KMS-11 (cell line): ENCODE measurements at regions not wholly inside any gene's neighbourhood (a gene's known extent, or its start where the extent isn't known, plus 50 kb on each side); places are given as distances from the start of the nearest gene placed in this dataset.

Experiments used
- H2AFZ ChIP-seq: fragments of 200-600 bp; sonication (generic); 2 replicates; pipeline ENCODE4 v1.6.1; 2016; ENCODE audit warnings: antibody characterized with exemption, mixed run types, low read depth
- H3K27ac ChIP-seq: fragments of 200-600 bp; sonication (generic); 2 replicates; pipeline ENCODE4 v1.6.1; 2016; ENCODE audit warnings: mild to moderate bottlenecking, mixed run types
- H3K27me3 ChIP-seq: fragments of 200-600 bp; sonication (generic); 2 replicates; pipeline ENCODE4 v1.6.1; 2017; ENCODE audit warnings: mild to moderate bottlenecking, low read depth, mixed run types, moderate library complexity; ENCODE audit not compliant: insufficient read depth
- H3K36me3 ChIP-seq: fragments of 200-600 bp; sonication (generic); 2 replicates; pipeline ENCODE4 v1.6.1; 2017; ENCODE audit warnings: mild to moderate bottlenecking, mixed run types; ENCODE audit not compliant: insufficient read depth
- H3K4me1 ChIP-seq: fragments of 200-600 bp; sonication (generic); 2 replicates; pipeline ENCODE4 v1.6.1; 2016; ENCODE audit warnings: mild to moderate bottlenecking, low read depth, mixed run types; ENCODE audit not compliant: poor library complexity, severe bottlenecking
- H3K4me2 ChIP-seq: fragments of 200-600 bp; sonication (generic); 2 replicates; pipeline ENCODE4 v1.7.0; 2016; ENCODE audit warnings: mild to moderate bottlenecking, mixed run types
- H3K4me3 ChIP-seq: fragments of 200-600 bp; sonication (generic); IDR thresholded peaks from 2 replicates; pipeline ENCODE4 v1.6.1; 2017; ENCODE audit warnings: low read depth, low read length, mixed read lengths; ENCODE audit not compliant: insufficient read depth
- H3K79me2 ChIP-seq: fragments of 200-600 bp; sonication (generic); 2 replicates; pipeline ENCODE4 v1.6.1; 2016; ENCODE audit warnings: low read depth, mixed run types; ENCODE audit not compliant: insufficient read depth
- H3K9ac ChIP-seq: fragments of 200-600 bp; sonication (generic); 2 replicates; pipeline ENCODE4 v1.6.1; 2016; ENCODE audit warnings: mild to moderate bottlenecking, mixed run types
- H4K20me1 ChIP-seq: fragments of 200-600 bp; sonication (generic); 2 replicates; pipeline ENCODE4 v1.6.1; 2016; ENCODE audit warnings: mild to moderate bottlenecking, mixed run types; ENCODE audit not compliant: insufficient read depth
- CTCF ChIP-seq: fragments of 200-600 bp; sonication (generic); conservative IDR thresholded peaks from 2 replicates; pipeline ENCODE4 v1.6.1; 2017; ENCODE audit warnings: low read depth, mild to moderate bottlenecking, antibody characterized with exemption, low read length, moderate library complexity, mixed read lengths

GRCh38 chr17:69870751-69871199, 204.2 kb upstream of the KCNJ16 start:
- Histone ChIP-seq H3K36me3 (no peaks in the 10 kb centered on the region), H3K4me3 (no peak overlapping the region), H2AFZ (no peak overlapping the region), H3K9ac (no peak overlapping the region), H3K27ac (no peak overlapping the region), H4K20me1 (no peaks in the 10 kb centered on the region), H3K79me2 (no peaks in the 10 kb centered on the region), H3K4me1 (no peaks in the 10 kb centered on the region), H3K4me2 (no peak overlapping the region), H3K27me3 (no peaks in the 10 kb centered on the region)
- no peak for TF ChIP-seq CTCF

GRCh38 chr17:69871318-69871717, 203.7 kb upstream of the KCNJ16 start:
- H3K27me3 ChIP-seq: no peaks in the 10 kb centered on the region

DNA sequence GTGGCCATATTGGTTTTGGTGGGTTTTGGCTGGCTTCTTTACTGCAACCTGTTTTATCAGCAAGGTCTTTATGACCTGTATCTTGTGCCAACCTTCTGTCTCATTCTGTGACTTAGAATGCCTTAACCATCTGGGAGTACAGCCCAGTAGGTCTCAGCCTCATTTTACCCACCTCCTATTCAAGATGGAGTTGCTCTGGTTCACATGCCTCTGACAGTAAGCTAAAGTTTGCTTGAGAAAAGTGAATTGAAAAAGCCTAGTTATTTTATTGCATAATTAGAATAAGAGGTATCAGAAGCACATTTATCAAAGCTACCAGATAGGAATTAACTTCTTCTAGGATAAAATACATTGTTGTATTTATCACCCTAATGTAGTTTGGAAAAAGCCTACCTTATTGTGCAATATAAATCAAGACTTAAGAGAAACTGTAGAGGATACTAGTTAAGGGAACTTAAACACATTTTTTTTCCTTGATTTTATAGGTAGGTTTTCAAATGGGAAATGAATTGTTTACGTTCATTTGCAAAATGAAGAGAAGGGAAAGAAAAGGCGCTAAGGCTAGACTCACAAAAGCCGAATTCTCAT, 202.3 kb upstream of the KCNJ16 start:
- no peak overlapping the region for H3K4me2 ChIP-seq
- H3K4me3 ChIP-seq: no peak overlapping the region
- H3K27ac ChIP-seq: no peak overlapping the region
- H3K9ac ChIP-seq: no peak overlapping the region
- H3K79me2 ChIP-seq: no peaks in the 10 kb centered on the region
- H2AFZ ChIP-seq: no peak overlapping the region
- no peak for TF ChIP-seq CTCF
- H3K36me3 ChIP-seq: no peaks in the 10 kb centered on the region
- H3K4me1 ChIP-seq: no peaks in the 10 kb centered on the region
- H4K20me1 ChIP-seq: no peaks in the 10 kb centered on the region
- H3K27me3 ChIP-seq: no peaks in the 10 kb centered on the region

More at GRCh38 chr17:69871318-69871717, 203.7 kb upstream of the KCNJ16 start:
- Histone ChIP-seq H3K36me3 (no peaks in the 10 kb centered on the region), H3K4me2 (no peak overlapping the region), H3K79me2 (no peaks in the 10 kb centered on the region), H3K4me1 (no peaks in the 10 kb centered on the region), H3K9ac (no peak overlapping the region), H3K4me3 (no peak overlapping the region), H2AFZ (no peak overlapping the region), H3K27ac (no peak overlapping the region), H4K20me1 (no peaks in the 10 kb centered on the region)
- TF ChIP-seq CTCF: no peak

DNA sequence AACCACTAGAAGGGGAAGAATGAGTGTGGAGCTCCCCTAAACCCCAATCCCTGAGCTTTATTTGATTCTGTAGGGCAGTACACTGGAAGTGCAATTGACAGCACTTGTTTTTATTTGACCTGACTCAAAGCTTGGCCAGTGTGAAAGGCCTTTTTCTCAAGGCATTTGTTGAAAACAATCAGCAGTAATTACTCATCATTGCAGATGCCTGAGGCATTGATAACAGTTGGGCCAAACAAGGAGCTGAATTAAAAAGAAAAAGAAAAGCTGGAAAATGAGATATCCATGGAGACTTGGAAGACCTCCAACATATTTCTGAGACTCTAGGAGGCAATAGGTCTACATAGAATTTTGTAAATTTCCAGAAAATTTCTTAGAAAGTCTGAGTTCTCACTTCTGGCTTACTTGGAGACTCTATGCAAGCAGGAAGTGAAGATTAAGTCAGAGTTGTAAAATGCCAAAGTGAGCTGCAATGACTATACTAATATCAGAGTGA, 200.8 kb upstream of the KCNJ16 start:
- H3K27ac ChIP-seq: no peak overlapping the region
- H2AFZ ChIP-seq: no peak overlapping the region
- no peak for TF ChIP-seq CTCF
- no peak overlapping the region for H3K4me2 ChIP-seq
- no peak overlapping the region for H3K9ac ChIP-seq
- no peaks in the 10 kb centered on the region for H3K4me1 ChIP-seq
- no peaks in the 10 kb centered on the region for H3K79me2 ChIP-seq
- H3K4me3 ChIP-seq: no peak overlapping the region
- H3K27me3 ChIP-seq: no peaks in the 10 kb centered on the region
- H4K20me1 ChIP-seq: no peaks in the 10 kb centered on the region
- H3K36me3 ChIP-seq: no peaks in the 10 kb centered on the region
